ENCODE measurements at regions not wholly inside any gene's neighbourhood (a gene's known extent, or its start where the extent isn't known, plus 50 kb on each side); places are given as distances from the start of the nearest gene placed in this dataset.

DNA sequence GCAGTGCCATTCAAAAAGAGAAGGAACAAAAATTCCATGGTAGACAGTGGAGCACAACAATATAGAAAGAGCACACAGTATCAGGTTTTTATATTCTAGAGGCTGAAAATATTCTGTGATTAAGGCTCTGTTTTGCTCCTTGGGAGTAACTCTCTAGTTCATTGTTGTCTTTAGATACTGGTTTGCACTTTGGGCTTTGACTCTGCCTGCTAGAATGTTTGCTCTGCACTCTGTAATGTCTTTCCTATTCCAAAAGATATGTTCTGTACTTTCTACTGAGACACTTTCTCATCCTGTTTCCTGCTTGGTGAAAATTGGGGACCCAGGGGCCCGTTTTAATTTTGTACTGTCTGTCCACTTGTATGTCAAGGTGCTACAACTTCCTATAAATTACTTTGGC lies 564.7 kb downstream of the BMP2 start:
- TF ChIP-seq, protein P1, sequence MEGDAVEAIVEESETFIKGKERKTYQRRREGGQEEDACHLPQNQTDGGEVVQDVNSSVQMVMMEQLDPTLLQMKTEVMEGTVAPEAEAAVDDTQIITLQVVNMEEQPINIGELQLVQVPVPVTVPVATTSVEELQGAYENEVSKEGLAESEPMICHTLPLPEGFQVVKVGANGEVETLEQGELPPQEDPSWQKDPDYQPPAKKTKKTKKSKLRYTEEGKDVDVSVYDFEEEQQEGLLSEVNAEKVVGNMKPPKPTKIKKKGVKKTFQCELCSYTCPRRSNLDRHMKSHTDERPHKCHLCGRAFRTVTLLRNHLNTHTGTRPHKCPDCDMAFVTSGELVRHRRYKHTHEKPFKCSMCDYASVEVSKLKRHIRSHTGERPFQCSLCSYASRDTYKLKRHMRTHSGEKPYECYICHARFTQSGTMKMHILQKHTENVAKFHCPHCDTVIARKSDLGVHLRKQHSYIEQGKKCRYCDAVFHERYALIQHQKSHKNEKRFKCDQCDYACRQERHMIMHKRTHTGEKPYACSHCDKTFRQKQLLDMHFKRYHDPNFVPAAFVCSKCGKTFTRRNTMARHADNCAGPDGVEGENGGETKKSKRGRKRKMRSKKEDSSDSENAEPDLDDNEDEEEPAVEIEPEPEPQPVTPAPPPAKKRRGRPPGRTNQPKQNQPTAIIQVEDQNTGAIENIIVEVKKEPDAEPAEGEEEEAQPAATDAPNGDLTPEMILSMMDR (IDR thresholded peaks at IDR 0.05; ENCODE audit: borderline replicate concordance) = no peak
- H3K27ac ChIP-seq (replicated peaks) = no peak overlapping the region
- no peaks in the 10 kb centered on the region for H3K9me3 ChIP-seq (replicated peaks)
- DNase-seq = no peak
- H3K36me3 ChIP-seq = no peaks in the 10 kb centered on the region
- intact Hi-C loops (cut with micrococcal nuclease) = no loop called here
- H3K4me3 ChIP-seq = no peak overlapping the region
- no peaks in the 10 kb centered on the region for H3K27me3 ChIP-seq (ENCODE audit: low read depth)
- H3K4me1 ChIP-seq = no peaks in the 10 kb centered on the region

DNA sequence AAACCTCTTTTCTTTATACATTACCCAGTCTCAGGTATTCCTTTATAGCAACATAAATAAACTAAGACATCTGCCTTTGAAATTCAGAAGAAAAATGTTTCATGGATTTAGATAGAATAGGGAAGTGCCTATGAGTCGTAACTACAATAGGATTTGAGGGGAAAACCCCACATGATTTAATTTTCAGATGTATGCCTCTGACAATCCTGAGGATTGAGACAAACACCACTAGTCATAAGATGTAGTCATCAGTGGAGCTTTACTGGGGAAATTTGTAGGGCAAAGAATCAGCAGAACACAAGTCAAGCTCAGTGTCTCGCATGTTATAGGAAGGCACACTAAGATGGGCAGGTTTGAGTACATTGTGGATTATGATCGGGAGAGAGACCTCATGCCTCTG lies 566.4 kb downstream of the BMP2 start:
- intact Hi-C loops (cut with micrococcal nuclease) = no loop called here
- no peaks in the 10 kb centered on the region for H3K4me1 ChIP-seq
- TF ChIP-seq, protein P1 (IDR thresholded peaks at IDR 0.05; ENCODE audit: borderline replicate concordance) = no peak
- H3K4me3 ChIP-seq = no peak overlapping the region
- no peaks in the 10 kb centered on the region for H3K36me3 ChIP-seq
- no peaks in the 10 kb centered on the region for H3K27me3 ChIP-seq (ENCODE audit: low read depth)
- H3K27ac ChIP-seq (replicated peaks) = no peak overlapping the region
- no peak for DNase-seq
- H3K9me3 ChIP-seq (replicated peaks) = no peaks in the 10 kb centered on the region

DNA sequence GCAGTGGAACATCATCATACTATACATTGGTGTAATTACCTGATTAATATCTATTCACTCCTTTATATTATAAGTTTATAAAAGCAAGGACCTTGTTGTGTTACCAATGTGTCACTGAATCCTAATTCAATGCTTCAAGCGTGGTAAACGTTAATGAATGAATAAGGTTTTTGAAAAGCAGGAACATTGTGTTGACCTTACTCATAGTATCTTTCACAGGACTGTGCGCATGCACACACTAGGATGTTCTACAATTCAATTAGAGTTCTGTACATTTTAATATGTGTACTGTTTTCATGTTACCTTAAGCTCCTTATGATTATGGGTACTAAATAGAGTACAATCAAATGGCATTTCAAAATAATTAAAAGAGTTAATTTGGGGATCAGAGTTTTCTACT lies 578.5 kb downstream of the BMP2 start:
- H3K4me3 ChIP-seq = no peak overlapping the region
- peaks cover 6% of the 10 kb centered on the region for H3K9me3 ChIP-seq (replicated peaks)
- H3K27me3 ChIP-seq (ENCODE audit: low read depth) = no peaks in the 10 kb centered on the region
- DNase-seq = no peak
- no peak overlapping the region for H3K27ac ChIP-seq (replicated peaks)
- intact Hi-C loops (cut with micrococcal nuclease) = no loop called here
- no peaks in the 10 kb centered on the region for H3K4me1 ChIP-seq
- TF ChIP-seq, protein P1 (IDR thresholded peaks at IDR 0.05; ENCODE audit: borderline replicate concordance) = no peak
- no peaks in the 10 kb centered on the region for H3K36me3 ChIP-seq

DNA sequence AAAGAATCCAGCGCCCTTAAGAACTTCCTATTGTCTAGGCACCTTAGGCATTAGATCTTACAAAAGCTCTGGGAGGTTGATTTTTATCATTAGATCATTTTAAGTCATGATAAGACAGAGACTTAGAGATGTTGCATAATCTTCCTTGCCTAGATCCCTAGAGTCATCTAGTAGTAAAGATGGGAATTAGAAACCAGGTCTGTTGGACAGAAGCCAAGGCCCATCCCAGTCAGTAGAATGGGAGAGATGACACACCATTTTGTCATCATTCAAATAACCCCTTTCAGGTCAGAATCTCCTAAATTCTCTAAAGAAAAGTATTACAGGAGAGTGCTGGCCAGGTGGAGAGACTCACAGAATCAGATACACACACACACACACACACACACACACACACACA lies 579.1 kb downstream of the BMP2 start:
- H3K27ac ChIP-seq (replicated peaks) = no peak overlapping the region
- H3K4me3 ChIP-seq = no peak overlapping the region
- intact Hi-C loops (cut with micrococcal nuclease) = no loop called here
- no peak for DNase-seq
- TF ChIP-seq, protein P1 (IDR thresholded peaks at IDR 0.05; ENCODE audit: borderline replicate concordance) = no peak
- H3K27me3 ChIP-seq (ENCODE audit: low read depth) = no peaks in the 10 kb centered on the region
- H3K4me1 ChIP-seq = no peaks in the 10 kb centered on the region
- H3K36me3 ChIP-seq = no peaks in the 10 kb centered on the region
- peaks cover 5% of the 10 kb centered on the region for H3K9me3 ChIP-seq (replicated peaks)

DNA sequence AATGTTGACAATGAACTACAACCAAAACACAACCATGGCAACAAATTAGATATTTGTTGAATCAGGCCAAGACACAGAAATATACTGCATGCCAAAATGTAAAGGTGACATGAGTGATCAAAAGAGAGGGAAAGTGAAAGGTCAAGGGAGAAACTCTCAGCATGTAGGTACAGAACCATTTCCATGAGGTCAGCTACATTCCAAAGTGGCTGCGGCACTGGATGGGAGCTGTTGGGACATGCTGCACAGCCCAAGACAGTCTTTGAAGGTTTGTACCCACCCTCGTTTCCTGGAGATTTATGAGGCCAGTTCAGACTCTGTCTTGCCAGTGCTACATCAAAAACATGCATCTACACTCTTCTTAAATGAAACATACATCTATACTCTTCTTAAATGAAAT lies 579.9 kb downstream of the BMP2 start:
- intact Hi-C loops (cut with micrococcal nuclease) = no loop called here
- Histone ChIP-seq H3K27ac (replicated peaks) (no peak overlapping the region), H3K4me1 (no peaks in the 10 kb centered on the region), H3K9me3 (replicated peaks) (no peaks in the 10 kb centered on the region), H3K4me3 (no peak overlapping the region), H3K36me3 (no peaks in the 10 kb centered on the region), H3K27me3 (ENCODE audit: low read depth) (no peaks in the 10 kb centered on the region)
- DNase-seq = no peak
- TF ChIP-seq, protein P1 (IDR thresholded peaks at IDR 0.05; ENCODE audit: borderline replicate concordance) = no peak

GRCh38 chr20:7348253-7348652 lies 580.8 kb downstream of the BMP2 start:
- Histone ChIP-seq H3K4me1 (no peaks in the 10 kb centered on the region), H3K4me3 (no peak overlapping the region), H3K27me3 (ENCODE audit: low read depth) (no peaks in the 10 kb centered on the region), H3K27ac (replicated peaks) (no peak overlapping the region), H3K36me3 (no peaks in the 10 kb centered on the region), H3K9me3 (replicated peaks) (no peaks in the 10 kb centered on the region)
- TF ChIP-seq, protein P1 (IDR thresholded peaks at IDR 0.05; ENCODE audit: borderline replicate concordance) = no peak
- intact Hi-C loops (cut with micrococcal nuclease) = no loop called here
- DNase-seq = no peak
